Glomerular visceral epithelial cell (primary cell): ENCODE measurements at regions not wholly inside any gene's neighbourhood (a gene's known extent, or its start where the extent isn't known, plus 50 kb on each side); places are given as distances from the start of the nearest gene placed in this dataset.

ENCODE experiments used
- DNase-seq: peaks from one replicate; pipeline ENCODE4 v3.0.0-alpha.2; 2016; ENCODE audit errors: extremely low spot score

DNA sequence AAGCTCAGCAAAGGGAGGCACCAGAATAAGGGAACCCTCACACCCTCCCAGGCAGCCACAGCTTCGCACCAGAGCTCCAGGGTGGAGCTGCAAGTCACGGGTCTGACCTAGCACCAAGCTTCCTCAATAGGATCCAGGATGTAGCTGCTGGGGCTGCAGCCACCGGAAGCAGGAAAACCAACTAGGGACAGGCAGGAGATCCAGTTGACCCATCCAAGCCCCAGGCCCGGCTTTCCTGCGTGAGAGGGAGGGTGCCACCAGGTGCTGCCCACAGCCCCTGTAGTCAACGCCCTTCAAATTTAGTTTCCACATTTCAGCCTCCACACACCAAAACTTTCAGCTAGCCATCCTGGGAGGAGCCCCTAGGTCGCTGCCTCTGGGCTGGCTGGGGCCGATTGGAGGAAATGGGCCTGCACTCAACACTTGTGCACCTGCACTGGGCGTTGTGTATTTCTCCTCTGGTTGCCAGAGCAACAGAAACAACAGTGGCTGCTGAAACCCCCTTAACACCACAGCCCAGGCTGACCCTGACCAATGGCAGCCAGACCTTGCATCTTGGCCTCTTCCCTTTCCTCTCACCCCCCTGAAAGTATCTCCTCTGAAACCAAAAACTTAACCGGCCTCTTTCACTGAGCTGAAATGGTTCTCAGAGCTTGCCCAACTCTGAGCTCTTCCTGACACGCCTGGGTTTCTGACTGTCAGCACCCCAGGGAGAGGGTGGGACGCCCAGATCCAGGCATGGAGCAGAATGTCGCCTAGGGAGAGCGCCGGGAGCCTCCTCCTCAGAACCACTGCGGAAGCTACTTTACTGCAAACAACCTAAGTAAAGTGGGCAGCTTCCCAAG, 226.5 kb upstream of the MAP3K1 start:
- no peak for DNase-seq

DNA sequence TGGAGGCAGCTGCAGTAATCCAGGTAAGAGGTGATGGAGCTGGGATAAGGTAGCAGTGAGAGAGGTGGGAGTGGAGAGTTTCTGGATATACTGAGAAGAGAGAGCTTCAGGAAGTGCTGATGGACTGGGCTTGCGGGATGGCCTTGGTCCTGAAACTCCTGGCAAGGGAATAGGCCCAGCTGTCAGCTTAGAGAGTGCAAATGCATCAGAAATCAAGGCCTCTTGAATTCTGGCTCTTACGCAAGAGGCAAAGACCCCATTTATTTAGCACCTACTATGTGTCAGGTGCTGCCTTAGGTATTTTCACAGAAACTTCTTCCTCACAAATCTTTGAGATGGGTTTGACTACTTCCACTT, 227.2 kb upstream of the MAP3K1 start:
- no peak for DNase-seq

DNA sequence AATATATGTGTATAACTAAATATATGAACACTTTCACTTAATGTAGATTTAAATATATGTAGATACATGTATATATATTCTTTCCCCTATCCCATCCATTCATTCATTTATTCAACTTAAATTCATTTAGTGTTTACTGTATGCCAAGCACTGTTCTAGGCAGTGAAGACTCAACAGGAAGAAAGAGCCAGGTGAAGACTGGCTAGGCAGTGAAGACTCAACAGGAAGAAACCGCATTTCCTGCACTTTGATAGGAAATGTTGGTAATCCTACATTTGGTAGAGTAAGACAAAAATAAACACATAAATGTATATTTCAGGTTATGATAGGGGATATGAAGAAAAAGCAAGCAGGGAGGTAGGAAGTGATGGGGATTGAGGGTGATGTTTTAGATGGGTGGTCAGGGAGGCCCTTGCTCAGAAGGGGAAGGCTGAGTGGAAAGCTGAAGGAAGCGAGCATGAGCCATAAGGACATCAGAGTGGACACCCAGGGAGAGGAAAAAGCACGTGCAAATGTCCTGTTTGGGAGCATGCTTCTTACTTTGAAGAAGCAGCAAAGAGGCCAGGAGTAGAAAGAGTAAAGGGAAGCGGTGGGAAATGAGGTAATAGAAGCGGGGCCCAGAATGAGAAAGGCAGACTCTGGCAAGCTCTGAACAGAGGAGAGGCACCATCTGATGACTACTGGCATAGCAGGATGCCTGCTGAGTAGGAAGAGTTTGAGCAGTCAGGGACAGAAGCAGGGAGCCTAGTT, 227.8 kb upstream of the MAP3K1 start:
- no peak for DNase-seq

DNA sequence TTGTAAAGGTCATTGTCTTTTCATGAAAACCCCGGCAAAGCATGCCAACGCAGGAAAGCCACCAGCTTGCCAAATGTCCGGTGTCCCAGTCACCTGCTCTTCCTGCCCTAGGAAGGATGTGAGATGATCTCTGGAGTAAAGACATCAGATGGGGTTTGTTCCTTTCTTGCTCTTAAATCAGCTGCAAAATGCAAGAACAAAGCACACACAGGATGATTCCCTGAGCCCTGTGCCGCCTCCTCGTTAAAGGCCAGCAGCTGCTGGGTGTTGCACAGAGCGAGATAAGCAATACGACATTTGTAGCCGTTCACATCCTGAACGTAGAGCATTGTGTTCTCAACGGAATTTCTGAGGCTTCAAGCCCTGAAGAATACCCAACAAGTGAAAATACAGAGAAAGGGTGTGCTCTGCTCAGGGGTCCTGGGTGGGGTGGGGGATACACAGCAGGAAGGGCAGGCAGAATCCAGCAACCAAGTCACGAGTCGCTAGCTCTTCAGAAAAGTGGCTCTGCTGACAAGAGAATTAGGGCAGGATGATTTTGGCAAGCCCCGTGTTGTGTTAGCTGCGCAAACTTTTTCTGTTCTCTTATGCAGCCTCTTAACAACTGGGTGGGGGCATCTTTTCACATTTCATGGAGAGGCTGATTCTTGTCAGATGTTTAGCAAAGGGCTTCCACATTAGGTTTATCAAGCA, 229.2 kb upstream of the MAP3K1 start:
- no peak for DNase-seq

DNA sequence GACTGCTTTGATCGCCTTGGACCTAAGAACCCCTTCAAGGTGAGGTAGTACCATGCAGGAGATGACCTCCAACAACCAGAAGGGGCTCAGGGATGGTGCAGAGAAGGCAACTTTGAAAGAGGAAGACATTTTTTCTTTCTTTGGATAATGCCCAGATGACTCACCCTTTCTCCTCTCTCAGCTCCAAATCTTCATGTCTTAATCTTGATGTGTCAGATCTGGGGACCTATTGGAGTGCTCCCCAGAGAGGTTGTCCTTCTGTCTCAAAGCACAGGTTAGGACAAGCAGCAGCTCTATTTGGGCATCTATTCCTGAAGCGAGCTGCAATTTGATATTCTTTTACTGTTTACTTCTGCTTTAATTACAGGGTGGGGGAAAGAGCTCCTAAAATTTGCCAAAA, 229.9 kb upstream of the MAP3K1 start:
- DNase-seq = no peak

DNA sequence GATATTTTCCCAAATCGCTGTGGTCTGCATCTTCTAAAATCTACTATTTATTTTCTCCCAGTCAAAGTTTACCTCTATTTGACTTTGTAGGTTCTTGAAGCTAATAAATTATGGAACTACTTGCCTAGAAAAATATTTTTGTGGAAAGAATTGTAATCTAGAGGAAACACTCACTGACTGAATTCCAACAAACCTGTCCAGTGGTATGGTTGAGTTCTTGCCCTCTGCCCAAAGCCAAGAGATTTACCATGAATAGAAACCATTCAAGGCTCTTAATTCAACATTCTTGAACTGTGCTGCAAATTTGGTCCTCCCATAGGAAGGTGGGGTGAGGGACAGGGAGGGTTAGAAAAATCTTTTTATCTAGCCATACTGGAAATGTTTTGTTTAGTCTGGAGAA, 233.9 kb upstream of the MAP3K1 start:
- DNase-seq = no peak

DNA sequence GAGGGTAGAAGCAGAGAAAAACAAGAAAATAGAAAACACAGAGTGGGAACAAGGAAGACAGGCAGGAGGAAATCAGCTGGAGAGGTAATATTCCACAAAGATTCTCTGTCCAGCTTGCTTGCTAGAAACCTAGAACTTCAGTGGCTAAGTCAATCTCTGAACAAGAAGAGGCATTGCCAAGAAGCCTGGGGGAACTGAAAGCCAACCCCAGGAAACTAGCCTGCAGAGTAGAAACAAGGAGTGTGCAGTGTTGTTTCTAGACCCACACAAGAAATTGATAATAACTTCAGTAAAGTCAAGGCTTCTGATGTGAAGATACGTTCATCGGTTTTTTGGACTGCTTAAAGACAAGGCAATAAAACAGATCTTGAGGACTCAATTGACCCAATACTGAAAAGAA, 234.5 kb upstream of the MAP3K1 start:
- no peak for DNase-seq

DNA sequence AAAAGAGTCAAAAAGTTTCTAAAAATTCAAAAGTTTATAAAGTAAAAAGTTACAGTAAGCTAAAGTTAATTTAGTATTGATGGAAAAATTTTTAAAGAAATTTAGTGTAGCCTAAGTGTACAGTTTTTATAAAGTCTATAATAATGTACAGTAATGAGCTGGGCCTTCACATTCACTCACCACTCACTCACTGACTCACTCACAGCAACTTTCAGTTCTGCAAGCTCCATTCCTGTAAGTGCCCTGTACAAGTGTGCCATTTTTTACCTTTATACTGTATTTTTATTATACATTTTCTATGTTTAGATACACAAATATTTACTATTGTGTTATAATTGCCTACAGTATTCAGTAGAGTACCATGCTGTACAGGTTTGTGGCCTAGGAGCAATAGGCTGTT, 239.5 kb upstream of the MAP3K1 start:
- no peak for DNase-seq

DNA sequence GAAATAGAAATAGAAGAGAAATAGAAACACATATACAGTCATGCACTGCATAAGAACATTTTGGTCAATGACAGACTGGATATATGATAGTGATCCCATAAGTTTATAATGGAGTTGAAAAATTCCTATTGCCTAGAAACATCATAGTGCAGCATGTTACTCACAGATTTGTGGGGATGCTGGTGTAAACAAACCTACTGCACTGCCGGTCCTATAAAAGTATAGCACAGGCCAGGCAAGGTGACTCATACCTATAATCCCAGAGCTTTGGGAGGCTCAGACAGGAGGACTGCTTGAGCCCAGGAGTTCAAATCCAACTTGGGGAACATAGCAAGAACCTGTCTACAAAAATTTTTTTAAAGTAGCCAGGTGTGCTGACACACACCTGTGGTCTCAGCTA, 240.6 kb upstream of the MAP3K1 start:
- no peak for DNase-seq

DNA sequence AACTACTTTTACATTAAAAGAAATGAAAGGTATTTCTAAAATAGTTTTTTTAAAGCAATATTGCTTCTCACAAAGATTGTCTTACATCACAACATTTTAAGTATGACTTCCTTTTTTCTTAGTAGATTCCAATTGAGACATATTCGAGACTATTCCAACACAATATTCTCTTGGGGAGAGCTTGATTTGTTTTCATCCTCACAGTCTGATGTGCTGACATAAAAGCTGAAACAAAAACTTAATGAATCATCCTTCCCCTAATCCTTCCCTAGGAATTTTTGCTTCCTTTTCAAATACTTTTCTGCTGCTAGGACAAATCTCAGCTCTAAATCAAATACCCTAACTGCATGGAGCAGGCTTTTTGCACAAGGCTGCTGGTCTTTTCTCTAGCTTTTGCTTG, 245.8 kb upstream of the MAP3K1 start:
- peak; percentile 7 for DNase-seq

DNA sequence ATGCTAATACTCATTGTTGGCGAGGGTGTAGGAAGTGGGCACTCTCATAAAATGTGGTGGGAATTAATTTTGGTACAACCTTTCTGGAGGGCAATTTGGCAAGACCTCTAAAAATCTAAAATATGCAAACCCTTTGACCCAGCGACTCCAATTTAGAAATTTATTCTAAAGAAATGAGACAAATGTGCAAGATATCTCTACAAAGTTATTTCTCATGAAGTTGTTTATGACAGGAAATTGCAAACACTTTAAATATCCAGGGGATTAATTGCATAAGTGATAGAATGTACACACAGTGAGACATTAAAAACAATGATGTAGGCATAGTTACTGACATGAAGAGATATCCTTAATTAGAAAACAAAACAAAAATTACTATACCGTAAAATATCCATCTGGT, 246.3 kb upstream of the MAP3K1 start:
- DNase-seq = no peak

DNA sequence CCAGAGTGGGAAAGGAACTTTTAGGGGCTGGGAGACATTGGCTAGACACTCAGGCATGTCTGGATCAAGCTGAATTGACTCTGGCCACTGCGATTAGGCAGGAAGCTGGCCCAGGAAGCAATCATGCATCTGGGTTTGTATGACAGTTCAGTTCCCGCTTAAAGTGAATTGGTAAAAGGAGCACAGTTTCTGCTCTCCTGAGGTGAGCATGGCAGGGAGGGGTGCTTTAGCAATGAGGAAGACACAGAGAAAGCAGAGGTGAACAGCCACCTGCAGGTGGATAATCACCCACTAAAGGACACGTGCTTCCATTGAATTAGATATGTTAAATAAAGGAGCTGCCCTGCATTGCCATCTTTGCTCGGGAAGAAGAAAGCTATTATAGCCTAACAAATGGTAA, 248.1 kb upstream of the MAP3K1 start:
- DNase-seq = no peak

DNA sequence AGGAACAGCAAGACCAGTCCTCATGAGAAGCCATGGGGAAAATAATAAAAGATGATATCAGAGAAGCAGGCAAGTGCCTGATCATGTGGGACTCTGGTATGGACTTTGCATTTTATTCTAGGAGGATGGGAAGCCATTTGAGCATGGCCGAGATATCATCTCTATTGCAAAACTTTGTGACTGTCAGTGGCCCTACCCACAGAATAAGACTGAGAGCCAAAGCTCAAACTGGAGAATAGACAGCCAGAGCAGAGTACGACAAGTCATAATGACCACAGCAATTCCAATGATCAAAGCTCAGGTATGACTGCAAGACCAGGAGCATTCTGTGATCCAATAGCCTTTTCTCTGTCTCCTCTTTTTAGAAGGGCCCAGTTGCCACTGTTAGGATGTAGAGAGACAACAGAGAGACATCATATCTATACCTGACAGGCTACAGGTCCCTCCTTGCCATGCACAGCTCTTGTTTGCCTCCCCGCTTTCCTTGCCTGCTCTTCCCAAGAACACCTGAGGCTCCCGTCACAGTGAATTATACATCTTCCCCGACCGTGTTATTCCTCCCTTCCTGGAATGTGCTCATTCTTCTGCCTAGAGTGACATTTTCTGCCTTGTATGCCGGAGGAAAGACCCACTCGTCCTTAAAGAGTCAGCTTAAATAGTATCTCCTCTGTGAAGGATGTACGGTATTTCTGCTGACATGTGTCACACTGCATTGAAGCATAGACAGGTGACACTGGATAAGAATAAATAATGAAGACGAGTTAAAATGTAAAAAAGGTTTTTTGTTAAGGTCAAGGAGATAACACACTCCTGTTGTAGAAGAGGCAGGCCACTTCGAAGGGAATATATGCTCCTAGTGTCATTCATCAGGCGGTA, 248.7 kb upstream of the MAP3K1 start:
- DNase-seq = no peak

DNA sequence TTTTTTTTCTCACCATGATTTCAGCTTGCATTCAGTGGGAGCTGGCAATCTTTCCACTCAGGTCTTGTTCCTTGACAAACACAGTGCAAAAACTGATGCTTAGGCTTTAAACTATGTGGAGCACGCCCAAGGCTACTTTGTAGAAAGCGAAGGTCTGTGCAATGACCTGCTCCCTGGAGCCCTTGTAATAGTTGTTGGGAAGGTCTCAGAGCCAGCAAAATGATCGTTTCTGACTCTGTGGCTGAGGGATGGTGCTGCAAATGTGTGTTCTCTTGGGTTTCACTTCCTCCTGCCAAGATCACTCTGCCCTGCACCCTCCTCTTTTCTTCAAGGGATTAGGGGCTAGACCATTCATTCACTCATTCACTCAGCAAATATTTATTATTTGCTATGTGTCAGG, 249.7 kb upstream of the MAP3K1 start:
- no peak for DNase-seq

DNA sequence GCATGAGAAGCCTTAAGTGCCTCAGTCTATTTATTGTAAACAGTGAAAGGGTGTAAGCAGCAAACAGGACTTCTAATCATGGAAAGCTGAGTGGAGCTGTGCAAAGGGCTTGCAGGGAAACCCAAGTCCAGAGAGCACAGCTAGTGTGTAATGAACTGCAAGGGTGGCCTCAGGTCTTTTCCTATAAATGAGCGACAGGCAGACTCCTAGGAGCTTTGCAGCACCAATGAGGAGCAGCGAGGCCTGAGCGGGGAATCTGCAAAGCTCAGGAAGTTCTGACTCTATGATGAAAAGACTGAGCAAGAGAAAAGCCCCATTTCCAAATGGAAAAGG, 250.1 kb upstream of the MAP3K1 start:
- no peak for DNase-seq

DNA sequence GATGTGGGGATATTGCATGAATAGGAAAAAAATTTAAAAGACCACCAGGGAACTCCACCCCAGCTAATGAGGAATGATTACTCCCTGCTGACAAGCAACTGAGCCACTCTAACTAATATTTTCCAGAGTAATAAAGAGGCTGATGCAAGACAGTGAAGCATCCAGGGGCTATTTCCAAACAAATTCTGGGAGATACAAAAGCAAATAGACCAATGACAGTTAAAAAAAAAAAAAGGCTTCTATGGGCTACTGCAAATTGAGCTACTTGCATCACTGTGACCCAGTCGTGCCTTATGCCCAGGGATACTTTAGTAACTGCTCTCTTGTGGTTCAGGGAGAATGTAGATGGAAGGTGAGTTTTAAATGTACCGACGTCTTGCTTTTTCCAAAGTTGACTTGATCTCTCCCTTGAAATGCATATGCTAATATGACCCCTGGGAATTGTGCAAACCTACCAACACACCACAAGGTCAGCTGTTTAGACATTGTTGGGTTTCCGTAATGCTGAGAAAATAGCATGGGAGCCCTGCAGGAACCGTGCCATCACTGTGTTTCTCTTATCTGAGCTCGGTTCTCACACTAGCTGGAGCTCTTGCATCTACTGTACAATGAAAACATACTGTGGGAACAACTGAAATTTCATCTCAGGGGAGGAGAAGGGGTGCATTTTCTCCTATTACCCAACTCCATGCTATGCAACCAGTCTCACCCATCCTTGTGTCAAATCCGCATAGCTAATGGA, 250.6 kb upstream of the MAP3K1 start:
- no peak for DNase-seq

DNA sequence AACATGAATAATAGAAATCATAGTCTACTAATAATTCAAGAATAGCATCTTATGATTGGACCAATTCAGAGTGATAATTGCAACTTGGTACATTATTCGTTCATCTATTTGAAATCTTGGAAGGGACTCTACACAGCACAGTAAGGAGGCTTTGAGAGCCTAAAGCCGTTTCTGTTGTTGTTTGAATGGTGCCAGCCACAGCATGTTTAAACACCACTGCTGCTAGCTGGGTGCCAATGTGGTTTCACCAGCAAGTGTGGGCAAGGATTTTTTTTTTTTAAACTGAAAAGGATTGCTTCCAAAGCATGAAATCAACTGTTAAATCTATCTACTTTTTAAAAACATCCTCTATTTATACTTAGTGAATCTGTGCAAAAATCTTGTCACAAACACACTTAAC, 253.9 kb upstream of the MAP3K1 start:
- DNase-seq = no peak

DNA sequence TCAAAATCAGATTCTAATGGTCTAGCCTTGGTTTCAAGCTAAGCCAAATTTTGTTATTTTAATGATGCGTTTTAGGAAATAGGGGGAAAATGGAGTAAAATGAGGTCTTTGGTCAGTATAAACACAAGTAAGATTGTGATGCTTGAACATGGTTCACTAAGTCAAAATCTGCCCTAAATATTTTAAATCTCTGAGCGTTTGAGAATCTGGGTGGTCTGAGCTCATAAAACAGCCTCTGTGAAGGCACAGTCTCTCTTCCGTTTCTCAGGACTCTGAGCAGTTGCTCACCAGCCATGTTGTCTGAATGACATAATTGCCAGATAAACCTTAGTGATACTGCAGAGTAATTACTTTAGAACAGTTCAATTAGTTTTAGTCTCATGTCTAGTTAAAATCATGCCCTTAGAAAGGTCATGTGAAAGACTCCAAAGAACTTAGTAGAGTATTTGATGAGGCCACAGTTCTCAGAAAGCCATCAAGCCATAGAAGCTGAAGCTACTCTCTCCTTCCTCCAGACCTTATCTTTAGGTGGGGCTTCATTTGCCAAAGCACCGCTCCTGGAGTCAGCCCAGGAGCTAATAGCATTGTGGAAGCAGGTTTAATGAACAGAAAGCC, 257.1 kb upstream of the MAP3K1 start:
- no peak for DNase-seq

DNA sequence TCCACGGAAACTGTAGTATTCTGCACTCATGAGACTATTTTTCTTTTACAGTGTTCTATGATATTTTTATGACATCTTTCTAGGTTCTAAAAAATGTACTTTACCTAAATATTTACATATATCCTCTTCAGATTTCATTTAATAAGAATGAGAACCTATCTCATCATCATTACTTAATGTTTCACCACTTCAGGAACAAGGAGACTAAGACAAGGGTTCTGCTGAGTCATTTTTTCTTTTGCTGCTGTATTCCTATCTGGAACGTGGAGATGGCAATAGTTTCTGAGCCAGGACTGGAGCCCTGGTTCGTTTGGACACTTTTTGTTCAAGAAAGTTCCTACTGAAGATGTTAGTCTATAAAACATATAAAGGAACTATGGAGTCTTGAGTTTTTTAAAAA, 258.2 kb upstream of the MAP3K1 start:
- DNase-seq = no peak

DNA sequence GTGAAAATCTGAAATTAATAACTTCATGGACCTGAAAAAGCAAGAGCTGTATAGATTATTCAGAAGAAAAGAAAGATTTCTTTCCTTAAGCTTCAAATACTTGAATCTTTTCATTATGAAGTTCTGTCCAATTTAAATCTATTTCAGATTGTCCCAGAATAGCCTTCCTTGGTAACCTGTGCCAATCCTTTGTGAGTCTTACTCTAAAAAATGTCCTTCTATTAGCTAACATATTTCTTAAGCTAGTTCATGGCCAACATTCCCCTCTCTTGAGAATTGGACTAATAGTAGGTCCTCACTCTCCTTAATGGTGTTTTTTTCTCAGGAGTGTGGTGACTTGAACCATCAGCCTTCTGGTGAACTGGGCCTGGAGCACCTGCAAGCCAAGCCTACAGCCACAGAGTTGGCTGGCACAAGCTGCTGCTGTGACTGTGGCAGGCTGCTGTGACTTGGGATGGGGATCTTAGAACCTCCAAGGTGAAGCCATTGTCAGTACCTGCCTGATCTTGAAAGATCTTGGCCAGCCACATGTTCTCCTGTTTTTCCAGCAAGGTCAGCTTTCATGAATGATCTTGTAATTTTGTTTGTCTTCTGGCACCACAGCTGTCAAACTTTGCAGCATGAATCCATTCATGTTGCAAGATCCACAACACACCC, 262.6 kb upstream of the MAP3K1 start:
- DNase-seq = no peak
